IMR-90 (cell line): ENCODE measurements at regions not wholly inside any gene's neighbourhood (a gene's known extent, or its start where the extent isn't known, plus 50 kb on each side); places are given as distances from the start of the nearest gene placed in this dataset.

Experiments
- ATAC-seq: fragments of 200-7000 bp; cut with Tn5 transposase; 2 replicates; pipeline ENCODE4 v1.9.1; 2020; ENCODE audit warnings: low read depth, mild to moderate bottlenecking, moderate library complexity
- BruUV-seq: library from RNA; stranded (reverse); fragments of 400-500 nt; replicated peaks from 2 replicates; lab custom pipeline; 2021; lab: Mats Ljungman, UMichigan
- CTCF ChIA-PET: fragments of 300-600 bp; formaldehyde crosslinking; extraction: SDS; loops from one replicate; lab custom pipeline; 2021; ENCODE audit warnings: antibody characterized with exemption; lab: Yijun Ruan, JAX
- POLR2A ChIA-PET: fragments of 300-600 bp; sonication (Branson Sonifier 250); formaldehyde crosslinking; loops from one replicate; lab custom pipeline; 2022; ENCODE audit warnings: antibody characterized with exemption; ENCODE audit not compliant: unreplicated experiment; lab: Charles Lee
- DNase-seq: peaks from one replicate; pipeline ENCODE4 v3.0.0; 2013
- H2AFZ ChIP-seq: replicated peaks from 2 replicates; pipeline ENCODE3; 2013; ENCODE audit warnings: low read length, mild to moderate bottlenecking; ENCODE audit not compliant: poor library complexity
- H2AK5ac ChIP-seq: 2 replicates; pipeline ENCODE4 v1.6.1; 2013; ENCODE audit warnings: low read depth, low read length, inconsistent platforms
- H2AK9ac ChIP-seq: replicated peaks from 2 replicates; pipeline ENCODE3; 2013; ENCODE audit warnings: mild to moderate bottlenecking, low read depth, low read length, moderate library complexity; ENCODE audit not compliant: poor library complexity
- H2BK120ac ChIP-seq: 2 replicates; pipeline ENCODE4 v1.6.1; 2013; ENCODE audit warnings: low read depth, low read length, inconsistent platforms
- H2BK15ac ChIP-seq: 3 replicates; pipeline ENCODE4 v1.6.1; 2013; ENCODE audit warnings: low read depth, low read length, inconsistent platforms
- H2BK20ac ChIP-seq: 2 replicates; pipeline ENCODE4 v1.6.1; 2013; ENCODE audit warnings: low read depth, mild to moderate bottlenecking, inconsistent platforms, low read length, moderate library complexity
- H2BK5ac ChIP-seq: 2 replicates; pipeline ENCODE4 v1.6.1; 2013; ENCODE audit warnings: mild to moderate bottlenecking, low read depth, low read length, inconsistent platforms; ENCODE audit not compliant: poor library complexity, severe bottlenecking
- H3K14ac ChIP-seq: replicated peaks from 2 replicates; pipeline ENCODE4 v1.6.1; 2013; ENCODE audit warnings: low read depth, low read length, inconsistent platforms
- H3K18ac ChIP-seq: 2 replicates; pipeline ENCODE4 v1.6.1; 2013; ENCODE audit warnings: low read depth, low read length, control low read depth
- H3K23ac ChIP-seq: 2 replicates; pipeline ENCODE4 v1.6.1; 2013; ENCODE audit warnings: low read depth, low read length, inconsistent platforms
- H3K27ac ChIP-seq: 2 replicates; pipeline ENCODE4 v1.5.1; 2013; ENCODE audit warnings: mild to moderate bottlenecking, control low read depth, low read length; ENCODE audit not compliant: insufficient read depth
- H3K27me3 ChIP-seq: 2 replicates; pipeline ENCODE4 v1.6.1; 2013; ENCODE audit warnings: low read length; ENCODE audit not compliant: control insufficient read depth, insufficient read depth
- H3K36me3 ChIP-seq: 2 replicates; pipeline ENCODE4 v1.6.1; 2013; ENCODE audit warnings: low read length, mixed read lengths; ENCODE audit not compliant: control insufficient read depth, insufficient read depth
- H3K4ac ChIP-seq: 2 replicates; pipeline ENCODE4 v1.6.1; 2013; ENCODE audit warnings: low read depth, low read length, inconsistent platforms
- H3K4me1 ChIP-seq: 2 replicates; pipeline ENCODE4 v1.6.1; 2013; ENCODE audit warnings: low read length, mixed read lengths; ENCODE audit not compliant: control insufficient read depth, insufficient read depth
- H3K4me2 ChIP-seq: 2 replicates; pipeline ENCODE4 v1.6.1; 2013; ENCODE audit warnings: low read depth, mild to moderate bottlenecking, control low read depth, low read length, moderate library complexity
- H3K4me3 ChIP-seq: 2 replicates; pipeline ENCODE4 v1.5.1; 2013; ENCODE audit warnings: low read depth, mild to moderate bottlenecking, control low read depth, low read length, moderate library complexity; ENCODE audit not compliant: insufficient read depth
- H3K56ac ChIP-seq: 2 replicates; pipeline ENCODE4 v1.6.1; 2013; ENCODE audit warnings: low read length, inconsistent platforms; ENCODE audit not compliant: insufficient read depth; ENCODE audit errors: extremely low read depth
- H3K79me1 ChIP-seq, 2 experiments: 2 replicates each; pipeline ENCODE4 v1.6.1; 2013; ENCODE audit warnings: low read length in 2 of 2, inconsistent platforms in 1 of 2, low read depth in 1 of 2
- H3K9ac ChIP-seq: 2 replicates; pipeline ENCODE4 v1.6.1; 2013; ENCODE audit warnings: low read depth, low read length, control low read depth
- H3K9me1 ChIP-seq: 2 replicates; pipeline ENCODE4 v1.6.1; 2013; ENCODE audit warnings: low read length, inconsistent platforms; ENCODE audit not compliant: insufficient read depth
- H3K9me3 ChIP-seq: 2 replicates; pipeline ENCODE4 v1.6.1; 2013; ENCODE audit warnings: low read length; ENCODE audit not compliant: control insufficient read depth, insufficient read depth
- H4K20me1 ChIP-seq: 2 replicates; pipeline ENCODE4 v1.6.1; 2013; ENCODE audit warnings: low read length, inconsistent platforms; ENCODE audit not compliant: insufficient read depth
- H4K5ac ChIP-seq: 2 replicates; pipeline ENCODE4 v1.6.1; 2013; ENCODE audit warnings: mild to moderate bottlenecking, low read depth, low read length, control low read depth
- H4K8ac ChIP-seq, 2 experiments: 2 replicates each; pipeline ENCODE4 v1.6.1; 2013; ENCODE audit warnings: low read depth in 2 of 2, low read length in 2 of 2, control low read depth in 1 of 2, inconsistent platforms in 1 of 2
- H4K91ac ChIP-seq: 2 replicates; pipeline ENCODE4 v1.6.1; 2013; ENCODE audit warnings: low read depth, low read length, inconsistent platforms; ENCODE audit not compliant: insufficient read depth
- BHLHE40 ChIP-seq: fragments of 150-350 bp; IDR thresholded peaks from 2 replicates; pipeline ENCODE4 v1.6.1; 2016; ENCODE audit warnings: mild to moderate bottlenecking, low read depth, low read length
- CEBPB ChIP-seq: IDR thresholded peaks from 2 replicates; pipeline ENCODE4 v1.6.1; 2012; ENCODE audit warnings: low read depth, low read length, improper control_type of control experiment
- CHD1 ChIP-seq: IDR thresholded peaks from 2 replicates; pipeline ENCODE4 v1.6.1; 2012; ENCODE audit warnings: low read depth, low read length, improper control_type of control experiment
- FOS ChIP-seq: fragments of 150-350 bp; IDR thresholded peaks from 2 replicates; pipeline ENCODE4 v1.6.1; 2016; ENCODE audit warnings: low read depth, low read length
- MAZ ChIP-seq: IDR thresholded peaks from 2 replicates; pipeline ENCODE4 v1.6.1; 2012; ENCODE audit warnings: low read depth, mild to moderate bottlenecking, low read length, improper control_type of control experiment, moderate library complexity, borderline replicate concordance
- MXI1 ChIP-seq: IDR thresholded peaks from 2 replicates; pipeline ENCODE4 v1.6.1; 2012; ENCODE audit warnings: low read depth, mild to moderate bottlenecking, low read length, moderate library complexity, borderline replicate concordance
- NFE2L2 ChIP-seq: fragments of 150-350 bp; IDR thresholded peaks from 2 replicates; pipeline ENCODE4 v1.6.1; 2016; ENCODE audit warnings: low read depth, mild to moderate bottlenecking, low read length
- RAD21 ChIP-seq: IDR thresholded peaks from 2 replicates; pipeline ENCODE4 v1.6.1; 2012; ENCODE audit warnings: low read length, improper control_type of control experiment
- RCOR1 ChIP-seq: IDR thresholded peaks from 2 replicates; pipeline ENCODE4 v1.6.1; 2012; ENCODE audit warnings: mild to moderate bottlenecking, low read length, improper control_type of control experiment; ENCODE audit not compliant: insufficient replicate concordance
- RFX5 ChIP-seq: IDR thresholded peaks from 2 replicates; pipeline ENCODE4 v1.8.0; 2012; ENCODE audit warnings: low read depth, mild to moderate bottlenecking, low read length, moderate library complexity
- SMC3 ChIP-seq: fragments of 150-350 bp; IDR thresholded peaks from 2 replicates; pipeline ENCODE4 v1.6.1; 2016; ENCODE audit warnings: low read depth, mild to moderate bottlenecking, antibody characterized with exemption, low read length, moderate library complexity
- USF2 ChIP-seq: fragments of 150-350 bp; IDR thresholded peaks from 2 replicates; pipeline ENCODE4 v1.6.1; 2017; ENCODE audit warnings: mild to moderate bottlenecking, antibody characterized with exemption, low read length, low read depth
- WGBS, 2 experiments: methylation state at CpG; one replicate each; pipeline versions ENCODE4 v1.1.5 to v1.1.7; 2013; ENCODE audit warnings: missing lambda C conversion rate in 2 of 2; ENCODE audit not compliant: insufficient read length in 1 of 2; ENCODE audit errors: extremely low coverage in 2 of 2; 5-methylcytosine and 5-hydroxymethylcytosine counted together
- dilution Hi-C: fragments of 300-500 bp; cut with HindIII; formaldehyde crosslinking; loops from one replicate; pipeline ENCODE4 v1.14.3; 2018; ENCODE audit warnings: low sequenced_read_pairs; ENCODE audit not compliant: unreplicated experiment
- in situ Hi-C: fragments of 300-500 bp; cut with MboI; formaldehyde crosslinking; loops from 3 replicates; pipeline ENCODE4 v1.14.3; 2019; ENCODE audit warnings: low sequenced_read_pairs, inconsistent platforms, mixed read lengths
- intact Hi-C: fragments of 100-400 bp; cut with micrococcal nuclease; formaldehyde crosslinking; loops from 2 replicates; pipeline ENCODE4 v1.10.0; 2022

DNA sequence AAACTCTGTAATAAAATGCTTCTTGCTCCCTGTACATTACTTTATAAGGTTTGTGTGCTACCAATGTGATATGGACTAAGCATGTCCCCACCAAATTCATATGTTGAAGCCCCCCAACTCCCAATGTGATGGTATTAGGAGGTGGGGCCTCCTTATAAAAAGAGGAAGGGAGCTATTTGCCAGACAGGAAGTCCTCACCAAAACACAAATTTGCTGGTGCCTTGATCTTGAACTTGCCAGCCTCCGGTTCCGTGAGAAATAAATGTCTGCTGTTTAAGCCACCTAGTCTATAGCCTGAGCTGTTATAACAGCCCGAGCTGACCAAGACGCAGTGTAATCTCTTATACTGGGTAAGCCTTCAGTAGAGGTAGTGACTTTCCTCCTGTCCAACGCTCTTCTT, 114.5 kb downstream of the INHBA start:
- in situ Hi-C loops = no loop called here
- H3K18ac ChIP-seq = no peak overlapping the region

More for the DNA sequence above, 114.5 kb downstream of the INHBA start:
- intact Hi-C loops (no loop called here), dilution Hi-C loops (no loop called here)
- Histone ChIP-seq H3K9me1 (no peaks in the 10 kb centered on the region), H2AK9ac (no peak overlapping the region), H3K4me2 (no peak overlapping the region), H4K5ac (no peak overlapping the region), H3K27ac (no peak overlapping the region), H3K36me3 (no peaks in the 10 kb centered on the region), H3K23ac (no peak overlapping the region), H3K9ac (no peak overlapping the region), H4K20me1 (no peaks in the 10 kb centered on the region), H3K4me1 (0 out of 2 replicates have a peak, but pooled peaks cover 1% of the 10 kb centered on the region), H2BK15ac (no peak overlapping the region), H4K8ac (no peak overlapping the region), H2BK20ac (no peak overlapping the region), H2AFZ (no peak overlapping the region), H3K56ac (no peak overlapping the region), H2BK5ac (no peak overlapping the region), H3K27me3 (no peaks in the 10 kb centered on the region), H2BK120ac (no peak overlapping the region), H3K9me3 (peaks cover 2% of the 10 kb centered on the region; the same call in 1 of the 2 replicates), H3K14ac (no peak overlapping the region), H2AK5ac (no peak overlapping the region), H3K4ac (no peak overlapping the region), H4K91ac (no peak overlapping the region), H3K4me3 (no peak overlapping the region), H3K79me1 (no peaks in the 10 kb centered on the region)
- ChIA-PET CTCF (no interaction called here), POLR2A (no interaction called here)
- no TSS peak for BruUV-seq
- TF ChIP-seq RFX5 = no peak
- no peak for TF ChIP-seq RCOR1
- TF ChIP-seq CEBPB = no peak
- TF ChIP-seq USF2 = no peak
- TF ChIP-seq BHLHE40 = no peak
- TF ChIP-seq RAD21 = no peak
- no peak for TF ChIP-seq CHD1
- no peak for TF ChIP-seq SMC3
- TF ChIP-seq MAZ = no peak
- no peak for TF ChIP-seq FOS
- TF ChIP-seq MXI1 = no peak
- no peak for TF ChIP-seq NFE2L2
- ATAC-seq = no peak
- no peak for DNase-seq
- no CpG with 5 or more reads among the region's 5 CpGs for WGBS, 2 experiments
